RWPE1 (cell line): ENCODE measurements at regions not wholly inside any gene's neighbourhood (a gene's known extent, or its start where the extent isn't known, plus 50 kb on each side); places are given as distances from the start of the nearest gene placed in this dataset.

Experiments used
- CTCF ChIA-PET: fragments of 350-600 bp; sonication (Branson Sonifier 250); formaldehyde crosslinking; extraction: SDS; loops from one replicate; lab custom pipeline; 2021; lab: Yijun Ruan, JAX
- POLR2A ChIA-PET: fragments of 400-600 bp; formaldehyde crosslinking; extraction: SDS; loops from one replicate; lab custom pipeline; 2020; ENCODE audit warnings: antibody characterized with exemption; ENCODE audit not compliant: low non-redundant PET; lab: Yijun Ruan, JAX
- DNase-seq: peaks from one replicate; pipeline ENCODE4 v3.0.0; 2012; ENCODE audit warnings: low spot score
- H3K27ac ChIP-seq: fragments of 450-650 bp; 2 replicates; pipeline ENCODE4 v1.5.1; 2017
- TF ChIP-seq, protein P1 (sequence below): fragments of 450-650 bp; conservative IDR thresholded peaks from 2 replicates; pipeline ENCODE4 v1.5.1; 2017; ENCODE audit warnings: low read depth, mild to moderate bottlenecking

- ChIA-PET POLR2A (no interaction called here), CTCF (interaction anchor here (0.6 to 2.0 kb wide), 4 partner anchors 16 to 265 kb away, joined by 3 to 9 read pairs (median 4); no protein-coding TSS in a partner anchor)
- no peak overlapping the region for H3K27ac ChIP-seq
- no peak for DNase-seq
- TF ChIP-seq, protein P1, sequence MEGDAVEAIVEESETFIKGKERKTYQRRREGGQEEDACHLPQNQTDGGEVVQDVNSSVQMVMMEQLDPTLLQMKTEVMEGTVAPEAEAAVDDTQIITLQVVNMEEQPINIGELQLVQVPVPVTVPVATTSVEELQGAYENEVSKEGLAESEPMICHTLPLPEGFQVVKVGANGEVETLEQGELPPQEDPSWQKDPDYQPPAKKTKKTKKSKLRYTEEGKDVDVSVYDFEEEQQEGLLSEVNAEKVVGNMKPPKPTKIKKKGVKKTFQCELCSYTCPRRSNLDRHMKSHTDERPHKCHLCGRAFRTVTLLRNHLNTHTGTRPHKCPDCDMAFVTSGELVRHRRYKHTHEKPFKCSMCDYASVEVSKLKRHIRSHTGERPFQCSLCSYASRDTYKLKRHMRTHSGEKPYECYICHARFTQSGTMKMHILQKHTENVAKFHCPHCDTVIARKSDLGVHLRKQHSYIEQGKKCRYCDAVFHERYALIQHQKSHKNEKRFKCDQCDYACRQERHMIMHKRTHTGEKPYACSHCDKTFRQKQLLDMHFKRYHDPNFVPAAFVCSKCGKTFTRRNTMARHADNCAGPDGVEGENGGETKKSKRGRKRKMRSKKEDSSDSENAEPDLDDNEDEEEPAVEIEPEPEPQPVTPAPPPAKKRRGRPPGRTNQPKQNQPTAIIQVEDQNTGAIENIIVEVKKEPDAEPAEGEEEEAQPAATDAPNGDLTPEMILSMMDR = no peak
Measured at GRCh38 chr5:173557123-173557903, 59.1 kb downstream of the BOD1 start.

- no peak overlapping the region for H3K27ac ChIP-seq
- CTCF ChIA-PET = interaction anchor here (0.6 to 2.0 kb wide), 4 partner anchors 17 to 264 kb away, joined by 3 to 9 read pairs (median 5); no protein-coding TSS in a partner anchor
- TF ChIP-seq, protein P1 = no peak
- POLR2A ChIA-PET = no interaction called here
- DNase-seq = no peak
Measured at GRCh38 chr5:173556142-173557028, 60.1 kb downstream of the BOD1 start.

DNA sequence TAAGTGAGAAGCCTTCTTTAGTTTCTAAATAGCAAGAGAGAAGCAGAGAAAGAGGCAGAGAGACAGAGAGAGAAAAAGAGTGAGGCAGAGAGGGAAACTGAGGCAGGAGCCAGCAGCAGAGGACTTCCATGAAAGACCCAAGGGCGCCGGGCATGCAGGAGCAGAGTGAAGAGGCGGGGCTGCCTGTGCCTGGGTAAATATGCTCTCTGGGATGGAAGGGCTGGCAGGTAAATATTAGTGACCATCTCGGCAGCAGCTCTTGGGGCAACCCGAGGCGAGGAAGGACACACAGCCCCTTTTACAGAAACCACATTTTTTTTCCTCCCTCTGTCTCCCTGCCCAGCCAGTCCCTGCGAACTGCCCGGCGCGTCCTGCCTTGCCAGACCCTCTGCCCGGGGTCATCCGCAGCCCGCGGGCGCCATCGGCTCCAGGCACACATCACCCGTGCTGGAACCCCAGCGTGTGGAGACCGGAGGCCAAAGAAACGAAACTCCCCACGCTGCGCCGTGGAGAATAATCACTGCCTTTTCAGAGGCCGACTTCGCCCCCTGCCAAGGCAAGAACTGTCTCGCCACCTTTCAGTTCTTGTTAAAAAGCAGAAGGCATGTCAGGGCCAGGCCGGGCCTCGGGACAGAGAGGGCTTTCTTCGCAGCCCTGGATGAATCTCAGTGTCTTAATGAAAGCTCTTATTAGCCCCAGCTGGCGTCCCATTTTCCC, 61.3 kb downstream of the BOD1 start:
- TF ChIP-seq, protein P1 = no peak
- ChIA-PET CTCF (interaction anchor here (1.0 to 2.0 kb wide), 2 partner anchors 18 to 68 kb away, joined by 4 to 9 read pairs; no protein-coding TSS in a partner anchor), POLR2A (no interaction called here)
- H3K27ac ChIP-seq = no peak overlapping the region
- DNase-seq = no peak

- TF ChIP-seq, protein P1 = no peak
- no peak for DNase-seq
- no peak overlapping the region for H3K27ac ChIP-seq
- ChIA-PET CTCF (interaction anchor here (0.6 to 0.7 kb wide), 4 partner anchors 18 to 41 kb away, joined by 3 to 5 read pairs (median 3); no protein-coding TSS in a partner anchor), POLR2A (no interaction called here)
Measured at GRCh38 chr5:173554038-173554955, 62.2 kb downstream of the BOD1 start.

DNA sequence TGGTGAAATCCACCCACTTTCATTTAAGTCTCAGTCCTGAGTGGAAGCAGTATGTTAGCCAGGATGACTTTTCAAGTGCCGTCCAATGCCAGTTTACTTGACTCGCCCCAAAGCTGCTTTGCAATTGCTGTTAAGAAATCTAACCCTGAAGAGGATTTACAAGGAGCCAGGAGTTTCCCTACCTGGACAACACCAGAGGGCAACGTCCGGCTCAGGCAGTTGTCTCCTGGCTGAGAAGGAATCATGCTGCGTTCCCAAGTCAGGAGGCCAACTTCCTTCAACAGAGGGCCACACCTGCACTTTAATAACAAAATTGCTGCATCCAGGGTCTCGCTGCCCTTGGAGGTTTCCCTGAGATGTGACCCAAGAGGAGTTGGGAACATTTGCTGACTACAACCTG, 65.8 kb downstream of the BOD1 start:
- TF ChIP-seq, protein P1 = no peak
- no peak for DNase-seq
- CTCF ChIA-PET = interaction anchor here (0.6 to 0.9 kb wide), 3 partner anchors 23 to 224 kb away, joined by 3 to 8 read pairs (median 3); no protein-coding TSS in a partner anchor
- POLR2A ChIA-PET = no interaction called here
- H3K27ac ChIP-seq = no peak overlapping the region
